SKM-1 (cell line): ENCODE measurements at regions not wholly inside any gene's neighbourhood (a gene's known extent, or its start where the extent isn't known, plus 50 kb on each side); places are given as distances from the start of the nearest gene placed in this dataset.

Experiments
- DNase-seq: peaks from one replicate; lab custom pipeline; 2025; ENCODE audit not compliant: unreplicated experiment; lab: John Stamatoyannopoulos, UW

- DNase-seq = no peak
Observed at GRCh38 chr5:105794578-105794977, 1876.2 kb downstream of the EFNA5 start.

GRCh38 chr5:105789246-105789645 is 1881.5 kb downstream of the EFNA5 start:
- DNase-seq = no peak

GRCh38 chr5:105783811-105784210 is 1886.9 kb downstream of the EFNA5 start:
- DNase-seq = no peak

- no peak for DNase-seq
Observed at GRCh38 chr5:105782501-105782900, 1888.2 kb downstream of the EFNA5 start.

- no peak for DNase-seq
Observed at GRCh38 chr5:105773241-105773640, 1897.5 kb downstream of the EFNA5 start.

- no peak for DNase-seq
Observed at GRCh38 chr5:105767267-105767666, 1903.5 kb downstream of the EFNA5 start.

GRCh38 chr5:105762728-105763127 is 1908.0 kb downstream of the EFNA5 start:
- DNase-seq = no peak

GRCh38 chr5:105754056-105754455 is 1916.7 kb downstream of the EFNA5 start:
- DNase-seq = no peak

GRCh38 chr5:105752801-105753200 is 1917.9 kb downstream of the EFNA5 start:
- no peak for DNase-seq

- DNase-seq = no peak
Observed at GRCh38 chr5:105751908-105752307, 1918.8 kb downstream of the EFNA5 start.

- no peak for DNase-seq
Observed at GRCh38 chr5:105745111-105745510, 1925.6 kb downstream of the EFNA5 start.

- DNase-seq = no peak
Observed at GRCh38 chr5:105740242-105740641, 1930.5 kb downstream of the EFNA5 start.

GRCh38 chr5:105739732-105740131 is 1931.0 kb downstream of the EFNA5 start:
- no peak for DNase-seq

- DNase-seq = no peak
Observed at GRCh38 chr5:105735704-105736103, 1935.0 kb downstream of the EFNA5 start.

GRCh38 chr5:105730982-105731381 is 1939.8 kb downstream of the EFNA5 start:
- no peak for DNase-seq

- no peak for DNase-seq
Observed at GRCh38 chr5:105726093-105726492, 1944.6 kb downstream of the EFNA5 start.

GRCh38 chr5:105708442-105708841 is 1962.3 kb downstream of the EFNA5 start:
- DNase-seq = no peak

- DNase-seq = no peak
Observed at GRCh38 chr5:105702323-105702722, 1968.4 kb downstream of the EFNA5 start.

- no peak for DNase-seq
Observed at GRCh38 chr5:105696440-105696839, 1974.3 kb downstream of the EFNA5 start.

- no peak for DNase-seq
Observed at GRCh38 chr5:105695941-105696340, 1974.8 kb downstream of the EFNA5 start.

- no peak for DNase-seq
Observed at GRCh38 chr5:105689596-105689995, 1981.1 kb downstream of the EFNA5 start.

- DNase-seq = no peak
Observed at GRCh38 chr5:105688227-105688792, 1982.4 kb downstream of the EFNA5 start.

- no peak for DNase-seq
Observed at GRCh38 chr5:105687493-105687892, 1983.2 kb downstream of the EFNA5 start.

GRCh38 chr5:105685884-105686283 is 1984.9 kb downstream of the EFNA5 start:
- no peak for DNase-seq
